PC-9 (cell line): ENCODE measurements at regions not wholly inside any gene's neighbourhood (a gene's known extent, or its start where the extent isn't known, plus 50 kb on each side); places are given as distances from the start of the nearest gene placed in this dataset.

ENCODE experiments used
- BruUV-seq: library from RNA; stranded (reverse); fragments of 400-500 nt; replicated peaks from 2 replicates; lab custom pipeline; 2021; lab: Mats Ljungman, UMichigan
- CTCF ChIA-PET: fragments of 300-600 bp; sonication (Branson Sonifier 250); formaldehyde crosslinking; loops from one replicate; lab custom pipeline; 2022; ENCODE audit warnings: antibody characterized with exemption; lab: Charles Lee
- POLR2A ChIA-PET: fragments of 300-600 bp; sonication (Branson Sonifier 250); formaldehyde crosslinking; loops from one replicate; lab custom pipeline; 2022; ENCODE audit warnings: antibody characterized with exemption; ENCODE audit not compliant: unreplicated experiment; lab: Charles Lee
- DNase-seq, 2 experiments: peaks; one replicate each; pipeline versions ENCODE4 v3.0.0 to v3.0.0-alpha.2; 2015 to 2022; ENCODE audit warnings: mixed read lengths in 1 of 2
- H2AFZ ChIP-seq: fragments of 200-600 bp; sonication (generic); 2 replicates; pipeline ENCODE4 v1.8.1; 2017; ENCODE audit warnings: antibody characterized with exemption
- H3F3A ChIP-seq: fragments of 200-600 bp; sonication (generic); 2 replicates; pipeline ENCODE4 v1.8.1; 2017; ENCODE audit warnings: antibody characterized with exemption, mild to moderate bottlenecking, low read depth; ENCODE audit not compliant: insufficient read depth
- H3K27ac ChIP-seq: fragments of 200-600 bp; sonication (generic); 2 replicates; pipeline ENCODE4 v1.6.1; 2016; ENCODE audit warnings: mixed run types
- H3K27me3 ChIP-seq: fragments of 200-600 bp; sonication (generic); 2 replicates; pipeline ENCODE4 v1.6.1; 2016; ENCODE audit warnings: low read depth, mixed run types; ENCODE audit not compliant: insufficient read depth
- H3K36me3 ChIP-seq: fragments of 200-600 bp; sonication (generic); 2 replicates; pipeline ENCODE4 v1.6.1; 2016; ENCODE audit warnings: low read depth, mixed run types
- H3K4me1 ChIP-seq: fragments of 200-600 bp; sonication (generic); replicated peaks from 2 replicates; pipeline ENCODE4 v1.6.1; 2016; ENCODE audit warnings: mixed run types; ENCODE audit not compliant: insufficient read depth
- H3K4me2 ChIP-seq: fragments of 200-600 bp; sonication (generic); 2 replicates; pipeline ENCODE4 v1.6.1; 2017; ENCODE audit warnings: mixed run types
- H3K4me3 ChIP-seq: fragments of 200-600 bp; sonication (generic); 2 replicates; pipeline ENCODE4 v1.6.1; 2016; ENCODE audit warnings: mixed run types
- H3K79me2 ChIP-seq: fragments of 200-600 bp; sonication (generic); 2 replicates; pipeline ENCODE4 v1.6.1; 2017; ENCODE audit warnings: low read depth, mixed run types
- H3K9me2 ChIP-seq: fragments of 200-600 bp; sonication (generic); 2 replicates; pipeline ENCODE4 v1.8.1; 2017; ENCODE audit warnings: mild to moderate bottlenecking; ENCODE audit not compliant: insufficient read depth
- H3K9me3 ChIP-seq: fragments of 200-600 bp; sonication (generic); 2 replicates; pipeline ENCODE4 v1.8.1; 2016; ENCODE audit warnings: low read depth; ENCODE audit not compliant: insufficient read depth
- H4K20me1 ChIP-seq: fragments of 200-600 bp; sonication (generic); 2 replicates; pipeline ENCODE4 v1.8.1; 2017; ENCODE audit not compliant: insufficient read depth
- EZH2 ChIP-seq: fragments of 200-600 bp; sonication (generic); IDR thresholded peaks from 2 replicates; pipeline ENCODE4 v1.8.0; 2017; ENCODE audit warnings: antibody characterized with exemption, low read depth
- intact Hi-C: fragments of 100-400 bp; cut with micrococcal nuclease; formaldehyde crosslinking; loops from one replicate; pipeline ENCODE4 v1.10.0; 2022; ENCODE audit not compliant: unreplicated experiment
- TF ChIP-seq, protein P1 (sequence below): fragments of 200-600 bp; sonication (generic); conservative IDR thresholded peaks from 2 replicates; pipeline ENCODE4 v1.6.1; 2017; ENCODE audit warnings: mixed run types, antibody characterized with exemption, mild to moderate bottlenecking, moderate library complexity

DNA sequence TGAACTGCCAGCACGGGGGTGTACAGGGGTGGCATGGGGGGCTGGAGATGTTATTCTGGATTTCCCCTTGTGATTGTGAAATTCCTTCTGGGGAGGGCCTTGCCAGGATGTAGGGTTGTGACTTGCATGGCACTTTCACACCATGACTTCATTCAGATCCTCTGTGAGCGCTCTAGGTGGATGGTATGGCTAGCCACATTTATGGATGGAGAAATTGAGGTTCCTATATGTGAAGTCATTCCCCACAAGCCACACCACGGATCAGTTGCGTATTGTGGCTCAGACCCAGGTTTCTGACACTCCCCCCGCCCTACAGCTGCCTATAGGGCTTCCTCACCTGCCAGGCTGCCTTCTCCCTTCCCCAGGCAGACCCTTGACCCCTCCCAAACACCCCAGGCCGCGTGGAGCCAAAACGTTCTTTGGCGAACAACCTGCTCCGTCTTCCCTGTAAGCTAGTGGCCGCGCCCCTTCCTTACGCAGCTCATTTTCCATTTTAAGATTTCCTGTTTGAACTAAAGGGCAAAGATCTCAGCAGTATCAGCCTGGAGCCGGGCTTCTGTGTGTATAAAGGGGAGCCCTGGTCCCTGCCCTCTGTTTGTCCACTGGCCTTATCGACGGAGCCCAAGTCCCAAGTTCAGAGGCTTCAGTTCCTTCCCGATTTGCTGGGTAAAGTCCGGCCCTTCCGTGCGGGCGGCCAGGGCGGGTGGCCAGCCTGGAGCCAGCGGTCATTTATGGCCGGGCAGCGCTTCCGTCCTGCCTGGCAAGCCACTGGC, 97.8 kb upstream of the KLF4 start:
- peak overlapping the region; percentile 68 for H3K27ac ChIP-seq
- intact Hi-C loops: loop anchor here (5.0 kb wide), 2 partner anchors 95 to 170 kb away; no protein-coding TSS in a partner anchor

DNA sequence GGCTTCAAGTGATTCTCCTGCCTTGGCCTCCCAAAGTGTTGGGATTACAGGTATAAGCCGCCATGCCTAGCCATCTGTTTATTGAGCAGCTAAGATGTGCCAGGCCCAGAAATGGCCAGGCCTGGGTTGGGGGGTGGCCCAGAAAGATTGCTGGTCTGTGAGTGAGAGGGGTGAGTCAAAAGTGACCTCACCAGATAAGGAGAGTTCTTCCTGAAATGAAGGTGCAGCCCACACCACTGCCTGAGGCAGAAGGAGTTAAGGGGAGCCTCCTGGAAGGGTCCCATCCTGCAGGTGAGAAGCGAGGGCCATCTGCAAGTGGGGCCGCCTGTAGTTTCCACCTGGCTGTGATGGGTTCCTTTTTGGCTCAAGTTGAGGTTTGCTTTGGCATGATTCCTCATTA, 96.9 kb upstream of the KLF4 start:
- ChIA-PET POLR2A (no interaction called here), CTCF (no interaction called here)
- Histone ChIP-seq H3K4me3 (no peak overlapping the region), H3F3A (no peaks in the 10 kb centered on the region; the same call in 1 of the 2 replicates), H3K4me2 (peak overlapping the region; percentile 82; the same call in 1 of the 2 replicates), H3K79me2 (no peaks in the 10 kb centered on the region), H2AFZ (no peak overlapping the region), H3K36me3 (no peaks in the 10 kb centered on the region), H3K9me3 (no peaks in the 10 kb centered on the region), H3K9me2 (no peaks in the 10 kb centered on the region), H3K27me3 (no peaks in the 10 kb centered on the region), H3K27ac (peak overlapping the region; percentile 68), H4K20me1 (no peaks in the 10 kb centered on the region), H3K4me1 (peaks cover 25% of the 10 kb centered on the region)
- no TSS peak for BruUV-seq
- TF ChIP-seq, protein P1, sequence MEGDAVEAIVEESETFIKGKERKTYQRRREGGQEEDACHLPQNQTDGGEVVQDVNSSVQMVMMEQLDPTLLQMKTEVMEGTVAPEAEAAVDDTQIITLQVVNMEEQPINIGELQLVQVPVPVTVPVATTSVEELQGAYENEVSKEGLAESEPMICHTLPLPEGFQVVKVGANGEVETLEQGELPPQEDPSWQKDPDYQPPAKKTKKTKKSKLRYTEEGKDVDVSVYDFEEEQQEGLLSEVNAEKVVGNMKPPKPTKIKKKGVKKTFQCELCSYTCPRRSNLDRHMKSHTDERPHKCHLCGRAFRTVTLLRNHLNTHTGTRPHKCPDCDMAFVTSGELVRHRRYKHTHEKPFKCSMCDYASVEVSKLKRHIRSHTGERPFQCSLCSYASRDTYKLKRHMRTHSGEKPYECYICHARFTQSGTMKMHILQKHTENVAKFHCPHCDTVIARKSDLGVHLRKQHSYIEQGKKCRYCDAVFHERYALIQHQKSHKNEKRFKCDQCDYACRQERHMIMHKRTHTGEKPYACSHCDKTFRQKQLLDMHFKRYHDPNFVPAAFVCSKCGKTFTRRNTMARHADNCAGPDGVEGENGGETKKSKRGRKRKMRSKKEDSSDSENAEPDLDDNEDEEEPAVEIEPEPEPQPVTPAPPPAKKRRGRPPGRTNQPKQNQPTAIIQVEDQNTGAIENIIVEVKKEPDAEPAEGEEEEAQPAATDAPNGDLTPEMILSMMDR: no peak
- no peak for TF ChIP-seq EZH2
- peak in 1 of 2 experiments; percentile 37 for DNase-seq
- intact Hi-C loops: loop anchor here (5.0 kb wide), 2 partner anchors 94 to 171 kb away; no protein-coding TSS in a partner anchor

More for the DNA sequence above, 97.8 kb upstream of the KLF4 start:
- no peaks in the 10 kb centered on the region for H3K36me3 ChIP-seq
- H3F3A ChIP-seq: no peaks in the 10 kb centered on the region; the same call in 1 of the 2 replicates
- ChIA-PET POLR2A (interaction anchor here (0.6 to 0.7 kb wide), 3 partner anchors 74 to 1052 kb away, joined by 3 to 7 read pairs (median 4); no protein-coding TSS in a partner anchor), CTCF (interaction anchor here (0.6 kb wide), 1 partner anchor 1143 kb away, joined by 3 read pairs; no protein-coding TSS in a partner anchor)
- H3K4me2 ChIP-seq: peak overlapping the region; percentile 82
- no peaks in the 10 kb centered on the region for H3K9me3 ChIP-seq
- peak overlapping the region; percentile 56; the same call in 1 of the 2 replicates for H3K4me3 ChIP-seq
- no peaks in the 10 kb centered on the region for H3K79me2 ChIP-seq
- peaks cover 25% of the 10 kb centered on the region for H3K4me1 ChIP-seq
- TF ChIP-seq EZH2: no peak
- TF ChIP-seq, protein P1: no peak
- H2AFZ ChIP-seq: peak overlapping the region; percentile 89
- TSS peak; percentile 33 for BruUV-seq
- no peaks in the 10 kb centered on the region for H3K27me3 ChIP-seq
- H3K9me2 ChIP-seq: no peaks in the 10 kb centered on the region
- peak; percentile 39 to 50 for DNase-seq
- no peaks in the 10 kb centered on the region for H4K20me1 ChIP-seq

GRCh38 chr9:107585465-107585864, 95.9 kb upstream of the KLF4 start:
- H3K4me2 ChIP-seq: no peak overlapping the region
- no peaks in the 10 kb centered on the region for H3K36me3 ChIP-seq
- H3K4me1 ChIP-seq: peaks cover 25% of the 10 kb centered on the region
- H3K79me2 ChIP-seq: no peaks in the 10 kb centered on the region
- TF ChIP-seq, protein P1: no peak
- no peak for TF ChIP-seq EZH2
- intact Hi-C loops: loop anchor here (5.0 kb wide), 2 partner anchors 93 to 172 kb away; no protein-coding TSS in a partner anchor
- POLR2A ChIA-PET: no interaction called here
- no peak overlapping the region for H2AFZ ChIP-seq
- no peak overlapping the region for H3K4me3 ChIP-seq
- H3K9me2 ChIP-seq: no peaks in the 10 kb centered on the region
- no TSS peak for BruUV-seq
- no peaks in the 10 kb centered on the region for H3K9me3 ChIP-seq
- H4K20me1 ChIP-seq: no peaks in the 10 kb centered on the region
- DNase-seq: no peak
- CTCF ChIA-PET: no interaction called here
- no peak overlapping the region for H3K27ac ChIP-seq
- no peaks in the 10 kb centered on the region for H3K27me3 ChIP-seq
- H3F3A ChIP-seq: no peaks in the 10 kb centered on the region; the same call in 1 of the 2 replicates
